NCI-H82 (cell line): ENCODE measurements at regions not wholly inside any gene's neighbourhood (a gene's known extent, or its start where the extent isn't known, plus 50 kb on each side); places are given as distances from the start of the nearest gene placed in this dataset.

Experiments
- DNase-seq: peaks from one replicate; lab custom pipeline; 2025; lab: John Stamatoyannopoulos, UW

GRCh38 chr1:87720561-87720960 is 391.9 kb downstream of the LMO4 start:
- DNase-seq = no peak

DNA sequence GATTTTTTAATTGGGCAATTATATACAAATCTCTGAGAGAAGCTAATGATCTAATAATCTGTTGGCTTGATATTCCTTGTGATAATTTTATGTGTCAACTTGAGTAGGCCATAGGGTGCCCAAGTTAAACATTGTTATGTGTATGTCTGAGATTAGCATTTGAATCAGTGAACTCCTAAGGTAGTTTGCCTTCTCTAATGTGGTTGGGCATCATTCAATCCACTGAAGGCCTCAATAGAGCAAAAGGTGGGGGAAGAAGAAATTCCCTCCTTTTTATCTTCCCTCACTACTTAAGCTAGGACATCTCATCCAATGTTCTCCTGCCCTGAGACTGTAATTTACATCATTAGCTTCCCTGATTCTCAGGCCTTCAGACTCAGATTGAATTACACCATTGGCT is 394.5 kb downstream of the LMO4 start:
- no peak for DNase-seq

DNA sequence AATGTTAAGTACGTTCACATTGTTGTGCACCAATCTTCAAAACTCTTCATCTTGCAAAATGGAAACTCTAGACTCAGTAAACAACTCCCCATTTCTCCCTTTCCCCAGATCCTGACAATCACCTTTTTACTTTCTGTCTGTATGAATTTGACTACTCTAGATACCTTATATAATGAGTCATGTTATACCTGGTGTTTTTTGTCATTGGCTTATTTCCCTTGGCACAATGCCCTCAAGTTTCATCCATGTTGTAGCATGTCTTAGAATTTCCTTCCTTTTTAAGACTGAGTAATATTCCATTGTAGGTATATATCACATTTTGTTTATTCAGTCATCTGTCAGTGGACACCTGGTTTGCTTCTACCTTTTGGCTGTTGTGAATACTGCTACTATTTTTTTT is 399.5 kb downstream of the LMO4 start:
- DNase-seq = no peak

DNA sequence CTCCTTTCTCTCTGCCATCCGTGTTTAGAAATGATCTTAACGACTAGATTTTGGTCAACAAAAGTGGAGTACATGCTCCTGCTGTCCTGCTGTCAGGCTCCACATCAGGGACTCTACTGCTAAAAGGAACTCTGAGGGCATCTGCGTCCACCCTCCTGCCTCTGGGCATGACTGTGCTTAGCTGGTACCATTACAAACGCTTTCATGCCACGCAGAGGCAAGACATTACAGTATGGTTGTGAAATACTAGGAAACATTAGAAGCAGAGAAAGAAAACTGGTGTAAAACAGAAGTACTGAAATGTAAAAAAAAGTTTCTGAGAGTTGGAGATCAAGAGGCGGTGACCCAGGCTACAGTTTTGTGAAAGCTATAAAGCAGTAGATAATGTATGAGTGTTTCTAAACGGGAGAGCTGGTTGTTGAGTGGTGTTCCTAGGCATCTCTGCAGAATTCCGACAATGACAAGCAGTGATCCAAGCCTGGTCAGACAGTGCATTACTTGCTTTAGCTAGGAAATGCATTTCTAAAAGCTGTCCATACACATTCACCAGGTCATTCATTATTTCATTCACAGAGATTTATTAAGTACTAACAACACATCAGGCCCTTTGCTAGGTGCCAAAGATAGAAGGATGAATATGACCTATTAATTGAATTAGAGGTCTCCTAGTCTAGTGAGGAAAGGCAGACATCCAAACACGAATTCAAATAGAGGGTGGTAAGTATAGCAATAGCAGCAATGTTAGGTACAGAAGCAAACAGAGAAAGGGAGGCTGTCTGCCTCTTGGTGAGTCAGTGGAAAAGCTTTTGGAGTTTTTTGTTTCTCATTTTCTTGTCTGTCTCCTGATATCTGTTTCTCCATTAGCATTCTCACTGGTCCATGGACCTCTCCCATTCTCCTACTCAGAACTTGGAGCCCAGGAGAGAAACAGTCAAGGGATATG is 401.9 kb downstream of the LMO4 start:
- DNase-seq = no peak

- DNase-seq = no peak
These were observed 404.7 kb downstream of the LMO4 start for GRCh38 chr1:87733386-87733785.

GRCh38 chr1:87735750-87736149 is 407.1 kb downstream of the LMO4 start:
- DNase-seq = no peak

- no peak for DNase-seq
These were observed 410.5 kb downstream of the LMO4 start for GRCh38 chr1:87739141-87739540.

- DNase-seq = no peak
These were observed 411.0 kb downstream of the LMO4 start for GRCh38 chr1:87739704-87740103.

DNA sequence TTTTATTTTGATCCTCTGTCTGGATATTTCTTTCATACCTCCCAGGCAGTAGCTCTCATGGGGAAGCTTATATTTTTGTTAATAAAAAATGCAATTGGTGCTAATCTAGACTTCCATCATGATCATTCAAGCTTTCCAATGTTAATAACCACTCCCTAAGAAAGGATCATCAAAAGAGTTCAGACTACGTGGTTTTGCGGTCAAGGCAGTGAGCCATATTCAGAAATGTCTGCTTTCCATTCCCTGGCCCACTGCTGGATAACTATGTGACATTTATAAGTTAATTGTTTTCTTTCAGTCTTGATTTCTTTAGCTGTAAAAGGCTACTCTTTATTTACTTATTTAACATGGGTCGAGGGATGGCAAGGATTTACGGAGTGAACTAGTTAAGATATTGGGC is 414.6 kb downstream of the LMO4 start:
- DNase-seq = no peak

DNA sequence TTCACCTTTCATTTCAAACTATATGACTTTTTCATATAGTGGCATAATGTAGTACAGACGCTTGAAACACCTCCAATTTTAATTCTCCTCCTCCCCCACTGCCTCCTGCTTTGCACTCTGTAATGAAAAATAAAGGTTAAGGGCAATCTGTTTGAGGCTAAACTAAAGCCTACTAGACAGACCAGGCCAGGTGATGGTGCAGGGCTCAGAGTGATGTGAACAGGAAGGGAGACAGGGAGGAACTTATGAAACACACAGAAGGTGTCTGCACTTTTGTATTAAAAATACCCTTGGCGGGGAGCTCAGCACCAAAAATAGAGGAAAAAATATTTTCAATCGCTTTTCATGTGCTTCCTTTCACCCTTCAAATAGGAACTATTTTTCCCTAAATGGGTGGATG is 415.4 kb downstream of the LMO4 start:
- no peak for DNase-seq

GRCh38 chr1:87744763-87745162 is 416.1 kb downstream of the LMO4 start:
- no peak for DNase-seq

GRCh38 chr1:87753366-87753765 is 424.7 kb downstream of the LMO4 start:
- no peak for DNase-seq

DNA sequence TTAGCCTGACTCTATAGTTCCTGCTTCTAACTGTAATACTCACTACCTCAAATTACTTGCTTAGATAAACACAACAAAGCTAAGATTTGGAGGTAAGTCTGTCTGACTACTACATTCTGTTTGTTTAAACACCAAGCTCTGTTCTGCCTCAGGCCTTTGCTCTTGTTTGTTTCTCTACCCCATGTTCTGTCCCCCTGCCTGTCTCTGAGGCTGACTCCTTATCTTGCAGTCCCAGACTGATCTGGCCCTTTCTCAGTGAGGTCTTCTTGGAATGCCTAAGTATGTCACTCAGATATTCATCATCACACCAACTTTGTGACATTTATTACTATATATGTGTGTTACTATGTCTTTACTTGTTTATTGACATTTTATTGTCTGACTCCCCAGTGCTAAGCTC is 425.5 kb downstream of the LMO4 start:
- no peak for DNase-seq

DNA sequence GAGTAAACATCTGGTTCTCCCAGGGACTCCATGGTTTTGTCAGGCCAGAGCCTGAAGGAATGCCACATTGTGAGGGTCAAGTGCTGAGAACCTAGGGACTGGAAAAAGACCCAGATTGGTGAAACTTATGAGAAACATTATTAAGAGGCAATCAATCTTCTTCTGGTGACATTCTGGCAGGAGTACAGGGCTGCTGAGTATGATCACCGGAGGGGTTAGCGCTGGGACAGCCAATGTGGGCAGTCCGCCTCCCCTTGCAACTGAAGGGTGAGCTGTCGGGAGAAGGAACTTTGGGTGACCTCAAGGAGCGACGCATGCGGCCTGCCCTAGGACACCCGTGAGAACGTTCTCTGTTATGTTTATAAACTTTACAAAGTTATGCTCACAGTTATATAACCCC is 429.0 kb downstream of the LMO4 start:
- DNase-seq = no peak

GRCh38 chr1:87759421-87760087 is 430.9 kb downstream of the LMO4 start:
- no peak for DNase-seq

DNA sequence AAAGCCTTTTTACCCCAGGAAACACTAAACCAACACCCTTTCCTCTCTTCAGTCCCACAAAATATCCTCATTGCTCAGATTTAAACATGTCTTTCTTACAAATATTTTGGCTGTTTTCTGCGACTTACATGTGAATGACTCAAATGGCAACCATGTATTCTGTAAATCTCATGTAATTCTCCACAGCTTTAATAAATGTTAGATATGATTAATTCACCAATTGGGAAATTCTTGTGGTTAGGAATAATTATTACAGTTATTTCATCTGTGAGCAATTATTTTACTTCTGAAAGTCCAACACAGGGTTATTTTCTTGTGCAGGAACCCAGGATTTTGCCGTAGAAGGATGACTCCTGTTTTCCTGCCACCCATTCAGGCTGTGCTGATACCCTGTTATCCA is 431.5 kb downstream of the LMO4 start:
- no peak for DNase-seq

DNA sequence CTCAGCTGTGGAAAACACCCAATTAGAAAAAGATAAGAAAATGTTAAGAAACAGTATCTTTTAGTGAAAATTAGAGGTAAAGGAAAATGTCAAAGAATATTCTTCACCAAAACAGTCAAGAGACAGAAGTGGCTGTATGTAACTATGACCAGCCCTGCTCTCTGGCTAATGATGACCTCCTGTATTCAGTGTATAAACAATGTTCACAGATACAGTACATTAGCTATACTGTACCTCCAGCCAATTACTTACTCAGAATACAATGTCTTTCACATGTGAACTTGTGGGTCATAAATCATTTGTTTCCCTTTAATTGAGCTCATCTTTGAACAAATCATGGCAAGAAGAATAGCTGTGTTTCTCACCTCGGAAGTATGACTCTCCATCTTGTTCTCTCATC is 432.0 kb downstream of the LMO4 start:
- DNase-seq = no peak

- DNase-seq = no peak
These were observed 434.8 kb downstream of the LMO4 start for GRCh38 chr1:87763483-87763882.

DNA sequence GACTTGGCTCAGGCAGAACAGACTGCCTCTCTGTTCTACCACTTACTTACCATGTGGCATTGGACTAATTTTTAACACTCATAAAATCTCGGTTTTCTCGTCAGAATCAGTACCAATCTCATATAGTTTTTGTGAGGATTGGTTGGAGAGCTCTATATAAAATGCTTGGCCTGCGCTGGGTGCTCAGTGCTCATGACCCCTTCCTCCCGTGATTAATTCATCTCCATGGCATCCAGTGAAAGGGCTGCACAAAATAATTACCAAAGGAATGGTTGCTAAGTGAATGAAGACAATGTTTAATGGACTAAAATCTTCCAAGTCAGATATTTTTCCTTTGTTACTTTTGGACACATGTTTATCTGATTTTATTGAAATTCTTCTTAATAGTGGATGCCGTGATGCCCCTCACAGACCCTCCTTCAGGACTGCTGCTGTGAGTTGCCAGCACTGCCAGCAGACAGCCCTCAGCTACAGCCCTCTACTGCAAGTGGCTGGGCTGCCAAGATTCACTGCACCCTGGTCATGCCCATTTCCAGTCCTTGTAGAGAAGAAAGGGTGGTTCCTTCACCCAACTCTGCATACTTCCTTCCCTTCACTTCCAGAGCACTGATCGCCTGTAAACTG is 436.5 kb downstream of the LMO4 start:
- no peak for DNase-seq

GRCh38 chr1:87765681-87766070 is 437.0 kb downstream of the LMO4 start:
- DNase-seq = no peak

- no peak for DNase-seq
These were observed 438.1 kb downstream of the LMO4 start for GRCh38 chr1:87766737-87767136.

DNA sequence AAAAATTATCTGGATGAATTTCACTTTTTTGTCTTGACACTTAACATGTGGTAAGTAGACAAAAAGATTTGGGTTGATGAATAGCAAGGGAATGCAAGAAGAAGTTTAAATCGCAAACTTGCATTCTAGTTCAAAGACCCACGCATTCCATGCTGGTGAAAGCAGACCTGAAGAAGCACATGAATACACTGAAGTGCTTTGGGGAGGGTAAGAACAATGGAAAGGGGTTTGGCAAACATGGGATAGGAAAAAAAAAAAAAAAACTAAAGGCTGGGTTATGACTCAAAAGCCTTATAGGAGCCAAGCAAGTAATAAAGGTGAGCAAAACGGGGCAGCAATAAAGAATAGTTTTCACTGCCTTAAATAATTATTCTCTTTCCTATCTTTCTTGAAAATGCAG is 450.2 kb downstream of the LMO4 start:
- DNase-seq = no peak

DNA sequence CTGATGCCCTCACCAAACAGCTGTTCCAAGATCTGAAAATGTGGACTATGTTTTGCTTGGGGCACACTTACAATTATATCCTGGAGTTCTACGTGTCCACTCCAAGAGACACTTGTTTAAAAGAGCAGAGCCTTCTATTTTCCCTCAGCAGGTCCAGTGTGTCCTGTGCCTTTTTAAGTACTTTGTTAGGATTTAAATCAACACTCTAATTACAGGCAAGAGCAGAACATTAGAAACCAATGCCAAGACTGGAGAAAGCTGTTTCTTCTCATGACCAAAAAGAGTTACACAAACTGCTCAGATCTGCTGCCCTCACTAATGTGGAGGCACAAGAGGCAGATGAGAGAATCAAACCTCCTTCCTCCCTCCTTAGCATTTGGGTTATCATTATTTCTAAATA is 452.9 kb downstream of the LMO4 start:
- DNase-seq = no peak
